ENCODE measurements at regions not wholly inside any gene's neighbourhood (a gene's known extent, or its start where the extent isn't known, plus 50 kb on each side); places are given as distances from the start of the nearest gene placed in this dataset.
"Not testable (repeated sequence)": the region's sequence is repeated elsewhere in the genome, so short reads cannot be mapped to it uniquely, and the experiment has no call there.

- H3K27ac ChIP-seq (ENCODE audit: low read length) = no peak overlapping the region
- H3K27me3 ChIP-seq (ENCODE audit: insufficient read depth, low read depth, low read length) = no peaks in the 10 kb centered on the region
- no peaks in the 10 kb centered on the region for H3K79me2 ChIP-seq (replicated peaks; ENCODE audit: insufficient read depth, low read length)
- no peak overlapping the region for H3K9ac ChIP-seq (ENCODE audit: low read length)
- no peaks in the 10 kb centered on the region for H3K9me2 ChIP-seq (ENCODE audit: insufficient read depth, low read length)
- no peaks in the 10 kb centered on the region for H3F3A ChIP-seq (ENCODE audit: insufficient read depth, low read length, poor library complexity, severe bottlenecking)
- H3K9me3 ChIP-seq (ENCODE audit: low read length) = no peaks in the 10 kb centered on the region
- H3K4me2 ChIP-seq (ENCODE audit: low read length) = no peak overlapping the region
- no peak overlapping the region for H3K4me3 ChIP-seq (ENCODE audit: low read length)
- TF ChIP-seq POLR2AphosphoS5 (IDR thresholded peaks at IDR 0.05) = no peak
- no peak for TF ChIP-seq RAD21 (conservative IDR thresholded peaks at IDR 0.05)
- no peak for TF ChIP-seq EZH2 (IDR thresholded peaks at IDR 0.05; ENCODE audit: borderline replicate concordance, insufficient read depth, low read length, poor library complexity, severe bottlenecking)
- TF ChIP-seq MXI1 (conservative IDR thresholded peaks at IDR 0.05; ENCODE audit: poor library complexity, severe bottlenecking) = no peak
- TF ChIP-seq EP300 (conservative IDR thresholded peaks at IDR 0.05; ENCODE audit: poor library complexity, severe bottlenecking) = no peak
- TF ChIP-seq REST (IDR thresholded peaks at IDR 0.05; ENCODE audit: borderline replicate concordance) = no peak
- TF ChIP-seq TAF1 (IDR thresholded peaks at IDR 0.05; ENCODE audit: low read depth) = no peak
- TF ChIP-seq SMC3 (conservative IDR thresholded peaks at IDR 0.05; ENCODE audit: poor library complexity) = no peak
- TF ChIP-seq CTCF (IDR thresholded peaks at IDR 0.05; ENCODE audit: poor library complexity, severe bottlenecking) = no peak
- no peak overlapping the region for H2AFZ ChIP-seq (ENCODE audit: low read depth, low read length)
- H4K20me1 ChIP-seq (ENCODE audit: insufficient read depth) = no peaks in the 10 kb centered on the region
- H3K36me3 ChIP-seq (ENCODE audit: insufficient read depth, low read length) = no peaks in the 10 kb centered on the region
These were observed 543.9 kb upstream of the SEMA6A start for GRCh38 chr5:117118499-117118898.

- H3K4me3 ChIP-seq (ENCODE audit: low read length); H4K20me1 ChIP-seq (ENCODE audit: insufficient read depth); H3K9me2 ChIP-seq (ENCODE audit: insufficient read depth, low read length); H2AFZ ChIP-seq (ENCODE audit: low read depth, low read length); H3F3A ChIP-seq (ENCODE audit: insufficient read depth, low read length, poor library complexity, severe bottlenecking); H3K27me3 ChIP-seq (ENCODE audit: insufficient read depth, low read depth, low read length); H3K79me2 ChIP-seq (replicated peaks; ENCODE audit: insufficient read depth, low read length); H3K9me3 ChIP-seq (ENCODE audit: low read length); H3K36me3 ChIP-seq (ENCODE audit: insufficient read depth, low read length); H3K4me2 ChIP-seq (ENCODE audit: low read length); H3K9ac ChIP-seq (ENCODE audit: low read length); H3K27ac ChIP-seq (ENCODE audit: low read length): not testable (repeated sequence)
These were observed 542.7 kb upstream of the SEMA6A start for GRCh38 chr5:117117314-117117713.

GRCh38 chr5:117110548-117110947 lies 535.9 kb upstream of the SEMA6A start:
- Histone ChIP-seq H3K79me2 (replicated peaks; ENCODE audit: insufficient read depth, low read length) (no peaks in the 10 kb centered on the region), H3F3A (ENCODE audit: insufficient read depth, low read length, poor library complexity, severe bottlenecking) (no peaks in the 10 kb centered on the region), H3K4me2 (ENCODE audit: low read length) (no peak overlapping the region), H3K9me3 (ENCODE audit: low read length) (no peaks in the 10 kb centered on the region), H3K9ac (ENCODE audit: low read length) (no peak overlapping the region), H3K9me2 (ENCODE audit: insufficient read depth, low read length) (no peaks in the 10 kb centered on the region), H3K27me3 (ENCODE audit: insufficient read depth, low read depth, low read length) (no peaks in the 10 kb centered on the region), H3K4me3 (ENCODE audit: low read length) (no peak overlapping the region), H3K27ac (ENCODE audit: low read length) (no peak overlapping the region), H4K20me1 (ENCODE audit: insufficient read depth) (no peaks in the 10 kb centered on the region), H2AFZ (ENCODE audit: low read depth, low read length) (no peak overlapping the region), H3K36me3 (ENCODE audit: insufficient read depth, low read length) (no peaks in the 10 kb centered on the region)
- TF ChIP-seq MXI1 (conservative IDR thresholded peaks at IDR 0.05; ENCODE audit: poor library complexity, severe bottlenecking) (no peak), TAF1 (IDR thresholded peaks at IDR 0.05; ENCODE audit: low read depth) (no peak), RAD21 (conservative IDR thresholded peaks at IDR 0.05) (no peak), EZH2 (IDR thresholded peaks at IDR 0.05; ENCODE audit: borderline replicate concordance, insufficient read depth, low read length, poor library complexity, severe bottlenecking) (no peak), CTCF (IDR thresholded peaks at IDR 0.05; ENCODE audit: poor library complexity, severe bottlenecking) (no peak), SMC3 (conservative IDR thresholded peaks at IDR 0.05; ENCODE audit: poor library complexity) (no peak), REST (IDR thresholded peaks at IDR 0.05; ENCODE audit: borderline replicate concordance) (no peak), EP300 (conservative IDR thresholded peaks at IDR 0.05; ENCODE audit: poor library complexity, severe bottlenecking) (no peak), POLR2AphosphoS5 (IDR thresholded peaks at IDR 0.05) (no peak)
